K562 (cell line): ENCODE measurements at regions not wholly inside any gene's neighbourhood (a gene's known extent, or its start where the extent isn't known, plus 50 kb on each side); places are given as distances from the start of the nearest gene placed in this dataset.
A peak's percentile ranks its signal among the peaks of the same experiment; 100 is the strongest.

Experiments used
- ATAC-seq: fragments of 200-7000 bp; cut with Tn5 transposase; 3 replicates; pipeline ENCODE4 v1.9.1; 2020; ENCODE audit warnings: moderate library complexity
- BruUV-seq: library from RNA; stranded (reverse); fragments of 400-500 nt; replicated peaks from 2 replicates; lab custom pipeline; 2021; lab: Mats Ljungman, UMichigan
- CTCF ChIA-PET: fragments of 300-600 bp; formaldehyde crosslinking; extraction: SDS; loops from one replicate; lab custom pipeline; 2021; ENCODE audit warnings: low intra/inter-chr PET ratio; lab: Yijun Ruan, JAX
- POLR2A ChIA-PET: fragments of 300-600, 350-650 bp; sonication (Branson Sonifier 250); formaldehyde crosslinking; extraction: SDS; loops from one replicate; lab custom pipeline; 2021; ENCODE audit warnings: antibody characterized with exemption, inconsistent platforms; lab: Yijun Ruan, JAX
- DNase-seq, 4 experiments: peaks; one replicate each; pipeline versions ENCODE4 v3.0.0 to v3.0.0-alpha.2; 2011 to 2018; ENCODE audit warnings: low spot score in 3 of 4, mixed read lengths in 3 of 4; ENCODE audit errors: extremely low read depth in 1 of 4
- FAIRE-seq: peaks from 2 replicates; lab custom pipeline; 2011; peaks lifted over from hg19 to GRCh38; lab: Jason Lieb, UNC
- H2AFZ ChIP-seq: 2 replicates; pipeline ENCODE4 v1.6.0; 2011; ENCODE audit warnings: low read depth, low read length, control low read depth, inconsistent platforms
- H3K27ac ChIP-seq: fragments of 200-600 bp; 3 replicates; pipeline ENCODE4 v1.8.0; 2011; ENCODE audit warnings: low read depth, mild to moderate bottlenecking, control low read depth, inconsistent platforms, low read length, moderate library complexity, mixed read lengths; ENCODE audit errors: extremely low read depth
- H3K27me3 ChIP-seq, 2 experiments: fragments of 300-600 bp in 1 of 2; 2 replicates in 1 of 2; 3 replicates in 1 of 2; pipeline versions ENCODE4 v1.6.0 to v1.8.0; 2011; ENCODE audit warnings: inconsistent platforms in 2 of 2, low read length in 2 of 2, mild to moderate bottlenecking in 1 of 2, mixed read lengths in 1 of 2, moderate library complexity in 1 of 2; ENCODE audit not compliant: control insufficient read depth in 2 of 2, insufficient read depth in 2 of 2
- H3K36me3 ChIP-seq: fragments of 300-600 bp; 3 replicates; pipeline ENCODE4 v1.8.0; 2011; ENCODE audit warnings: mild to moderate bottlenecking, low read length, inconsistent platforms; ENCODE audit not compliant: control insufficient read depth, insufficient read depth
- H3K4me1 ChIP-seq, 2 experiments: fragments of 200-600 bp in 1 of 2; replicated peaks in 1 of 2; 2 replicates in 1 of 2; 3 replicates in 1 of 2; pipeline versions ENCODE4 v1.5.1 to v1.8.0; 2011; ENCODE audit warnings: inconsistent platforms in 2 of 2, low read length in 2 of 2, mild to moderate bottlenecking in 1 of 2, mixed read lengths in 1 of 2, moderate library complexity in 1 of 2; ENCODE audit not compliant: control insufficient read depth in 2 of 2, insufficient read depth in 2 of 2
- H3K4me2 ChIP-seq: 2 replicates; pipeline ENCODE4 v1.6.1; 2011; ENCODE audit warnings: low read length, control low read depth, inconsistent platforms, mixed read lengths; ENCODE audit not compliant: insufficient read depth
- H3K4me3 ChIP-seq: fragments of 200-600 bp; sonication (generic), shearing (Covaris generic); 2 replicates; pipeline ENCODE4 v1.5.1; 2016; ENCODE audit warnings: control low read depth, inconsistent platforms
- H3K79me2 ChIP-seq: fragments of 200-600 bp; 3 replicates; pipeline ENCODE4 v1.8.0; 2011; ENCODE audit warnings: low read length, inconsistent platforms; ENCODE audit not compliant: control insufficient read depth, insufficient read depth
- H3K9ac ChIP-seq, 2 experiments: 2 replicates each; pipeline versions ENCODE4 v1.6.0 to v1.6.1; 2011; ENCODE audit warnings: low read depth in 2 of 2, low read length in 2 of 2, control low read depth in 1 of 2, inconsistent platforms in 1 of 2, mild to moderate bottlenecking in 1 of 2, mixed read lengths in 1 of 2; ENCODE audit not compliant: insufficient read depth in 1 of 2
- H3K9me1 ChIP-seq: one replicate; pipeline ENCODE4 v1.6.0; 2011; ENCODE audit warnings: inconsistent platforms, mild to moderate bottlenecking, low read length, moderate library complexity; ENCODE audit not compliant: control insufficient read depth, insufficient read depth
- H3K9me3 ChIP-seq: replicated peaks from 2 replicates; pipeline ENCODE4 v1.5.1; 2011; ENCODE audit warnings: low read depth, low read length, inconsistent platforms; ENCODE audit not compliant: control insufficient read depth, insufficient read depth
- H4K20me1 ChIP-seq: replicated peaks from 2 replicates; pipeline ENCODE4 v1.6.1; 2011; ENCODE audit warnings: low read length, inconsistent platforms, mixed read lengths; ENCODE audit not compliant: control insufficient read depth, insufficient read depth
- CCAR2 ChIP-seq: fragments of 200-400 bp; formaldehyde crosslinking; IDR thresholded peaks from 2 replicates; pipeline ENCODE4 v1.6.1; 2017; ENCODE audit warnings: mild to moderate bottlenecking, low read depth, low read length
- ELF2 ChIP-seq: fragments of 250-450 bp; sonication (Bioruptor Pico); IDR thresholded peaks from 2 replicates; pipeline ENCODE4 v1.5.0; 2021; ENCODE audit warnings: mild to moderate bottlenecking
- MYC ChIP-seq, 2 experiments: fragments of 250-450 bp in 1 of 2; sonication (Bioruptor Pico) in 1 of 2; IDR thresholded peaks; 2 replicates each; pipeline versions ENCODE4 v1.5.1 to v1.6.1; 2012 to 2021; ENCODE audit warnings: low read depth in 2 of 2, borderline replicate concordance in 1 of 2, improper control_type of control experiment in 1 of 2, low read length in 1 of 2, mild to moderate bottlenecking in 1 of 2, moderate library complexity in 1 of 2
- ZC3H8 ChIP-seq: fragments of 450-650 bp; IDR thresholded peaks from 2 replicates; pipeline ENCODE4 v1.6.1; 2017
- ZNF561 ChIP-seq: fragments of 450-650 bp; formaldehyde crosslinking; conservative IDR thresholded peaks from 2 replicates; pipeline ENCODE4 v1.4.0; 2020; ENCODE audit warnings: mild to moderate bottlenecking, moderate library complexity
- WGBS: fragments of 100-300 bp; shearing (Covaris generic); methylation state at CpG from one replicate; pipeline ENCODE4 v1.1.6; 2016; ENCODE audit warnings: low coverage, mixed read lengths; ENCODE audit not compliant: insufficient coverage; ENCODE audit errors: missing lambda C conversion rate; 5-methylcytosine and 5-hydroxymethylcytosine counted together
- in situ Hi-C: fragments of 300-500 bp; cut with MboI; formaldehyde crosslinking; loops from 4 replicates; pipeline ENCODE4 v1.15.0; 2018; ENCODE audit warnings: inconsistent platforms, mixed read lengths
- intact Hi-C: fragments of 100-400 bp; cut with micrococcal nuclease; formaldehyde crosslinking; loops from 2 replicates; pipeline ENCODE4 v1.14.2; 2022
- TF ChIP-seq, protein P1 (sequence below): IDR thresholded peaks from 2 replicates; pipeline ENCODE4 v1.6.1; 2016; ENCODE audit warnings: missing genetic modification characterization, missing compliant biosample characterization
- TF ChIP-seq, protein P2 (sequence below), 3 experiments: fragments of 200-800 bp in 1 of 3; fragments of 250-450 bp in 1 of 3; fragments of 450-650 bp in 1 of 3; sonication (Bioruptor Pico) in 1 of 3; sonication (Bioruptor generic) in 1 of 3; formaldehyde crosslinking in 1 of 3; IDR thresholded peaks; 2 replicates each; pipeline versions ENCODE4 v1.6.1 to v1.8.0; 2016 to 2022; ENCODE audit warnings: mild to moderate bottlenecking in 2 of 3, missing genetic modification characterization in 2 of 3, missing compliant biosample characterization in 1 of 3, moderate library complexity in 1 of 3

DNA sequence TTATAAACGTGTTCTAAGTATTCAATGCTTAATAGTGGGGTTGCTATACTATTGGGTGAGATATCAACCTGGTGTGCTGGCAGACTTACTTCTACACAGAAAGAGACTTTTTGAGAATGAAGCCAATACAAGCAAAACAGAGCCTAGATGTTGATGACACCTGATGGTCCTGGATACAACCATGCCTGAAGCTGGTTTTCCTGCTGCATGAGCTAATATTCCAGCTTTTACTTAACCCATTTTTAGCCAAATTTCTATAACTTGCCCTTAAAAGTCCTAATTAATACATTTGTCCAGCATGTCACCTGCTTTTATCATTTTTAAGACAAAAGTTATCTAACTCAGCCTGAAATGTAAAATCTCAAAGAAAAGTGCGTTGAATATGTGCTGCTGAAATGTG, 86.2 kb downstream of the PFDN4 start:
- H2AFZ ChIP-seq, result no peak overlapping the region
- ChIA-PET POLR2A (no interaction called here), CTCF (no interaction called here)
- H3K27ac ChIP-seq, result no peak overlapping the region
- H3K27me3 ChIP-seq, result no peaks in the 10 kb centered on the region
- no peak overlapping the region for H3K4me2 ChIP-seq
- no peak for TF ChIP-seq ELF2 (CRISPR knock-in tag)
- TF ChIP-seq CCAR2, result no peak
- TF ChIP-seq ZC3H8, result no peak
- TF ChIP-seq, protein P1, sequence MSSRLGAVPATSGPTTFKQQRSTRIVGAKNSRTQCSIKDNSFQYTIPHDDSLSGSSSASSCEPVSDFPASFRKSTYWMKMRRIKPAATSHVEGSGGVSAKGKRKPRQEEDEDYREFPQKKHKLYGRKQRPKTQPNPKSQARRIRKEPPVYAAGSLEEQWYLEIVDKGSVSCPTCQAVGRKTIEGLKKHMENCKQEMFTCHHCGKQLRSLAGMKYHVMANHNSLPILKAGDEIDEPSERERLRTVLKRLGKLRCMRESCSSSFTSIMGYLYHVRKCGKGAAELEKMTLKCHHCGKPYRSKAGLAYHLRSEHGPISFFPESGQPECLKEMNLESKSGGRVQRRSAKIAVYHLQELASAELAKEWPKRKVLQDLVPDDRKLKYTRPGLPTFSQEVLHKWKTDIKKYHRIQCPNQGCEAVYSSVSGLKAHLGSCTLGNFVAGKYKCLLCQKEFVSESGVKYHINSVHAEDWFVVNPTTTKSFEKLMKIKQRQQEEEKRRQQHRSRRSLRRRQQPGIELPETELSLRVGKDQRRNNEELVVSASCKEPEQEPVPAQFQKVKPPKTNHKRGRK, result no peak
- TF ChIP-seq, protein P2, sequence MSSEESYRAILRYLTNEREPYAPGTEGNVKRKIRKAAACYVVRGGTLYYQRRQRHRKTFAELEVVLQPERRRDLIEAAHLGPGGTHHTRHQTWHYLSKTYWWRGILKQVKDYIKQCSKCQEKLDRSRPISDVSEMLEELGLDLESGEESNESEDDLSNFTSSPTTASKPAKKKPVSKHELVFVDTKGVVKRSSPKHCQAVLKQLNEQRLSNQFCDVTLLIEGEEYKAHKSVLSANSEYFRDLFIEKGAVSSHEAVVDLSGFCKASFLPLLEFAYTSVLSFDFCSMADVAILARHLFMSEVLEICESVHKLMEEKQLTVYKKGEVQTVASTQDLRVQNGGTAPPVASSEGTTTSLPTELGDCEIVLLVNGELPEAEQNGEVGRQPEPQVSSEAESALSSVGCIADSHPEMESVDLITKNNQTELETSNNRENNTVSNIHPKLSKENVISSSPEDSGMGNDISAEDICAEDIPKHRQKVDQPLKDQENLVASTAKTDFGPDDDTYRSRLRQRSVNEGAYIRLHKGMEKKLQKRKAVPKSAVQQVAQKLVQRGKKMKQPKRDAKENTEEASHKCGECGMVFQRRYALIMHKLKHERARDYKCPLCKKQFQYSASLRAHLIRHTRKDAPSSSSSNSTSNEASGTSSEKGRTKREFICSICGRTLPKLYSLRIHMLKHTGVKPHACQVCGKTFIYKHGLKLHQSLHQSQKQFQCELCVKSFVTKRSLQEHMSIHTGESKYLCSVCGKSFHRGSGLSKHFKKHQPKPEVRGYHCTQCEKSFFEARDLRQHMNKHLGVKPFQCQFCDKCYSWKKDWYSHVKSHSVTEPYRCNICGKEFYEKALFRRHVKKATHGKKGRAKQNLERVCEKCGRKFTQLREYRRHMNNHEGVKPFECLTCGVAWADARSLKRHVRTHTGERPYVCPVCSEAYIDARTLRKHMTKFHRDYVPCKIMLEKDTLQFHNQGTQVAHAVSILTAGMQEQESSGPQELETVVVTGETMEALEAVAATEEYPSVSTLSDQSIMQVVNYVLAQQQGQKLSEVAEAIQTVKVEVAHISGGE (CRISPR knock-in tag; IDR thresholded peaks at IDR 0.05), result peak in 1 of 3 experiments; percentile 83; a peak in 2 of 6 replicates
- TF ChIP-seq MYC (IDR thresholded peaks at IDR 0.05; ENCODE audit: low read depth, low read length), result no peak
- no peak for TF ChIP-seq MYC (CRISPR knock-in tag; IDR thresholded peaks at IDR 0.05; ENCODE audit: borderline replicate concordance, low read depth)
- TF ChIP-seq ZNF561 (CRISPR knock-in tag), result no peak
- in situ Hi-C loops, result no loop called here
- no peaks in the 10 kb centered on the region for H3K4me1 ChIP-seq
- DNase-seq (no peak), ATAC-seq (no peak), FAIRE-seq (no peak)
- no TSS peak for BruUV-seq
- H3K36me3 ChIP-seq, result no peaks in the 10 kb centered on the region
- H3K4me3 ChIP-seq, result no peak overlapping the region
- intact Hi-C loops, result no loop called here
- H3K9ac ChIP-seq, result no peak overlapping the region
- H3K79me2 ChIP-seq, result no peaks in the 10 kb centered on the region
- WGBS, result 0% methylated on average over 2 of the region's 2 CpGs
- H4K20me1 ChIP-seq, result no peaks in the 10 kb centered on the region
- no peaks in the 10 kb centered on the region for H3K9me1 ChIP-seq
- H3K9me3 ChIP-seq, result no peaks in the 10 kb centered on the region
